Erythroblast (primary cell): ENCODE measurements at regions not wholly inside any gene's neighbourhood (a gene's known extent, or its start where the extent isn't known, plus 50 kb on each side); places are given as distances from the start of the nearest gene placed in this dataset.
"Not testable (repeated sequence)": the region's sequence is repeated elsewhere in the genome, so short reads cannot be mapped to it uniquely, and the experiment has no call there.

Experiments used
- GATA1 ChIP-seq: IDR thresholded peaks from 2 replicates; pipeline ENCODE4 v1.6.1; 2011; ENCODE audit warnings: low read depth, mild to moderate bottlenecking, control low read depth, low read length, moderate library complexity
- POLR2A ChIP-seq: IDR thresholded peaks from 2 replicates; pipeline ENCODE4 v1.6.1; 2011; ENCODE audit warnings: mild to moderate bottlenecking, low read length

- TF ChIP-seq POLR2A, GATA1: not testable (repeated sequence)
Observed at GRCh38 chr2:131780446-131780845, 252.8 kb downstream of the CCDC74A start.
